ENCODE measurements at regions not wholly inside any gene's neighbourhood (a gene's known extent, or its start where the extent isn't known, plus 50 kb on each side); places are given as distances from the start of the nearest gene placed in this dataset.

DNA sequence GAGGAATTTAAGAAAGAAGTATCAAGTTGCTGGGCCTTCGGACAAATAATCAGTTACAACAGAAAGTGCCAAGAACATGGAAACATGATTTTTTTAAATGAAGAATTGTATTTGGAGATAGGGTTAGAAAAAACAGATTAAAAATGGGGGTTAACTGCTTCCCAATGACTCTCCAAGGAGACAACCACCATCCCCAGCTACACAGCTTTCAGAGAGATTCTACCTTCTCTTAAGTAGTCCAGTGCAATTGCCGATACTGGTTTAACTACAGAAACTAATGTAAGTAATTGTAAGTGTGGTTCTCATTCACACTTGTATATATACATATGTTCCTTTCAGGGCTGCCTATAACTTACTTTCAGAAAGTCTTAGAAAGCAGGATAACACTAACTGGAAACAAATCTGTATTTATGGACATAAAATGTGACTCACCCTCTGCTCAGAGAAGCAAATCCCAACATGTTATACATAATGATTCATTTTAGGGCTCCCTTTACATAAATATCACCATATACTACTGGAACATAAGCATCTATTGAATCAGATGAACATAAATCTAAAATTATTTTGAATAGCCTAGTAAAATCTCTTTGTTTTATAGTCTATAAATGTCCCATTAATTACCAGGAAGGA, 248.9 kb upstream of the UGT8 start:
- TF ChIP-seq ZFX (IDR thresholded peaks at IDR 0.05): no peak
- TF ChIP-seq, protein P1, sequence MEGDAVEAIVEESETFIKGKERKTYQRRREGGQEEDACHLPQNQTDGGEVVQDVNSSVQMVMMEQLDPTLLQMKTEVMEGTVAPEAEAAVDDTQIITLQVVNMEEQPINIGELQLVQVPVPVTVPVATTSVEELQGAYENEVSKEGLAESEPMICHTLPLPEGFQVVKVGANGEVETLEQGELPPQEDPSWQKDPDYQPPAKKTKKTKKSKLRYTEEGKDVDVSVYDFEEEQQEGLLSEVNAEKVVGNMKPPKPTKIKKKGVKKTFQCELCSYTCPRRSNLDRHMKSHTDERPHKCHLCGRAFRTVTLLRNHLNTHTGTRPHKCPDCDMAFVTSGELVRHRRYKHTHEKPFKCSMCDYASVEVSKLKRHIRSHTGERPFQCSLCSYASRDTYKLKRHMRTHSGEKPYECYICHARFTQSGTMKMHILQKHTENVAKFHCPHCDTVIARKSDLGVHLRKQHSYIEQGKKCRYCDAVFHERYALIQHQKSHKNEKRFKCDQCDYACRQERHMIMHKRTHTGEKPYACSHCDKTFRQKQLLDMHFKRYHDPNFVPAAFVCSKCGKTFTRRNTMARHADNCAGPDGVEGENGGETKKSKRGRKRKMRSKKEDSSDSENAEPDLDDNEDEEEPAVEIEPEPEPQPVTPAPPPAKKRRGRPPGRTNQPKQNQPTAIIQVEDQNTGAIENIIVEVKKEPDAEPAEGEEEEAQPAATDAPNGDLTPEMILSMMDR (conservative IDR thresholded peaks at IDR 0.05): no peak
- no peak overlapping the region for H3K27ac ChIP-seq

DNA sequence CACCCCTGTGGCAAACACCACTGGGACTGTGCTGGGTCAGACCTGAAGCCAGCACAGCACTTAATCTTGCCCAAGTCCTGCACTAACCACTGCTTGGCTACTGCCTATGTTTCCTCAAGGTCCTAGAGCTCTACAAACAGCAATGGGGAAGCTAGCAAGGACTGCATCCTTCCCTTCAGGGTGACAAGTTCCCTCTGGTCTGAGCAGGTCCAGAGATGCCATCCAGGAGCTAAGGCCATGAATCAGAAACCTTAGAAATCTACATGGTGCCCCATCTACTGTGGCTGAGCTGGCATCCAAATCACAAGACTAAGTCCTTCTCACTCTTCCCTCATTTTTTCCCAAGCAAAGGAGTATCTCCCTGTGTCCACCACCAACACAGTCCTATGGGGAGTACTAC, 239.7 kb upstream of the UGT8 start:
- H3K27ac ChIP-seq: no peak overlapping the region
- TF ChIP-seq, protein P1 (conservative IDR thresholded peaks at IDR 0.05): no peak
- no peak for TF ChIP-seq ZFX (IDR thresholded peaks at IDR 0.05)

GRCh38 chr4:114361249-114361648, 237.4 kb upstream of the UGT8 start:
- H3K27ac ChIP-seq: no peak overlapping the region
- TF ChIP-seq ZFX (IDR thresholded peaks at IDR 0.05): no peak
- TF ChIP-seq, protein P1 (conservative IDR thresholded peaks at IDR 0.05): no peak

GRCh38 chr4:114364857-114365256, 233.8 kb upstream of the UGT8 start:
- TF ChIP-seq, protein P1 (conservative IDR thresholded peaks at IDR 0.05): no peak
- TF ChIP-seq ZFX (IDR thresholded peaks at IDR 0.05): no peak
- H3K27ac ChIP-seq: no peak overlapping the region

- no peak overlapping the region for H3K27ac ChIP-seq
- TF ChIP-seq, protein P1 (conservative IDR thresholded peaks at IDR 0.05): no peak
- TF ChIP-seq ZFX (IDR thresholded peaks at IDR 0.05): no peak
These were observed 233.0 kb upstream of the UGT8 start for GRCh38 chr4:114365591-114365990.

GRCh38 chr4:114366368-114366767, 232.2 kb upstream of the UGT8 start:
- no peak for TF ChIP-seq ZFX (IDR thresholded peaks at IDR 0.05)
- TF ChIP-seq, protein P1 (conservative IDR thresholded peaks at IDR 0.05): no peak
- H3K27ac ChIP-seq: no peak overlapping the region

DNA sequence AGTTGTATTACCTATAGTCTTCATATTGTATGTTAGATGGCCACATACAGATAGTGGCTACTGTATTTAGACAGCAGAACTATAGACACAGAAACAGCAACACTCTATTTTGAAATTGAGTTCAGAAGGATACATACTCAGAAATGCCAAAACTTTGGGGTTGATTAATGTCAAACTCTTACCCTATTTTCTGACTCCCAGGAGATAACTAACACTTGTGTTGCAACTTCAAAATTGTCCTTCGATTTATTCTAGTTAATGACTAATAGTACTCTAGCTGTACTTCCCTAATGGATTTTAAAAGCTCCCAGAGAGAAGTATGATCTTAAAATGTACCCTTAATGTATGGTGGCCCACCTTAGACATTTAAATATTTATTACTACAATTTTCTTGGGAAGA, 229.9 kb upstream of the UGT8 start:
- TF ChIP-seq, protein P1 (conservative IDR thresholded peaks at IDR 0.05): no peak
- TF ChIP-seq ZFX (IDR thresholded peaks at IDR 0.05): no peak
- H3K27ac ChIP-seq: no peak overlapping the region
